ENCODE measurements at regions not wholly inside any gene's neighbourhood (a gene's known extent, or its start where the extent isn't known, plus 50 kb on each side); places are given as distances from the start of the nearest gene placed in this dataset.

DNA sequence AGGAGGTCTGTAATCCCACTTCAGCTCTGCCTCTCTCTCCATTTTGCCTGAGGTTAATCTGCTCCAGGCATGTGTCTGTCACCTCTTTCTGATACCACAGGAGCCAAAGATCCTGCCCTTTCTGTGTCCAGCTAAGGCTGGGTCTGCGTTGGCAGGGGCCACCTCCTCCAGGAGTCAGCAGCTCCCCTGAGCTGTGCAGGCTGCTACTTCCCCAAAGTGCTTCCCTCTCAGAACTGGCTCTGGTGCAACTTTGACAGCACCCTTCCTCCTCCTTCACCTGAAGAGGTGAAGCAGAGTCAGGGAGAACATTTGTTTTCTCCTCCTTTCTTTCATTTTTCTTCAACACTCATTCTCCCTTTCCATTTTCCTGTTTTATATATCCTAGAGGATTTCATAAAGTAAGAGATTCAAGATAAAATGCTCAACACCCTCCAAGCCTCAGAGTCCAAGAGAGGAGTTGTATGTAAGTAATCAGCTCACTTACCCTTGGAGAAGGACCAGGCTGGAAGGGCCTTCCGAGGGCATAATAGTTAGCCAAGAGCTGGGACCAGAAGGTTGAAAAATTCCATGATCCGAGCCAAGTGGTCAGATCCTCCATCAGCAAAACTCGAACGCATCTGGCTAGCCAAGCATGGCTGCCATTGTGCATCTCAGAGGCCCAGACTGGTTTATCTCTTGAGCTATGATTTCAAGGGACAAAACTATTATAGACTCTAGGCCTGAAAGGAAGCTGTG, 257.3 kb downstream of the PTEN start:
- TF ChIP-seq CTCF (IDR thresholded peaks at IDR 0.05) (no peak), EZH2 (IDR thresholded peaks at IDR 0.05; ENCODE audit: borderline replicate concordance, insufficient read depth, low read depth, low read length, poor library complexity, severe bottlenecking) (no peak)
- H3K27me3 ChIP-seq (replicated peaks in 1 of 4; ENCODE audit: control extremely low read depth in 1 of 4, control insufficient read depth in 3 of 4, insufficient read depth in 4 of 4, low read length in 3 of 4) = no peaks in the 10 kb centered on the region
- peaks cover 0 to 3% (median 0%) of the 10 kb centered on the region in 3 donors for H3K9me3 ChIP-seq (ENCODE audit: control extremely low read depth in 1 of 3, control insufficient read depth in 2 of 3, insufficient read depth in 1 of 3, low read length in 2 of 3)
- peak overlapping the region; percentile 45 for H2AFZ ChIP-seq (ENCODE audit: insufficient read depth, low read depth, low read length, poor library complexity, severe bottlenecking)
- 74% methylated on average over 5 of the region's 5 CpGs for WGBS (ENCODE audit: insufficient coverage)
- peak; percentile 51 for DNase-seq
- POLR2A ChIA-PET = interaction anchor here (1.0 to 1.4 kb wide), 2 partner anchors 12 to 258 kb away, joined by 3 read pairs; no protein-coding TSS in a partner anchor
- no peak overlapping the region for H3K27ac ChIP-seq (ENCODE audit: low read length in 2 of 2)
- no peak overlapping the region for H3K9ac ChIP-seq (ENCODE audit: low read length)
- Mint-ChIP-seq H3K27me3 (no peaks in the 10 kb centered on the region), H3K27ac (peak overlapping the region; percentile 54), H3K4me1 (peaks cover 24% of the 10 kb centered on the region), H3K4me3 (peak overlapping the region; percentile 47), H3K9me3 (ENCODE audit: insufficient read depth) (no peaks in the 10 kb centered on the region)
- intact Hi-C loops (cut with micrococcal nuclease) = no loop called here
- ATAC-seq (ENCODE audit: low read depth) = peak; percentile 35
- H3K4me1 ChIP-seq (ENCODE audit: control insufficient read depth in 2 of 2, insufficient read depth in 2 of 2, low read length in 2 of 2) = peaks cover 49 to 53% of the 10 kb centered on the region in 2 donors
- H3K79me2 ChIP-seq (ENCODE audit: control insufficient read depth, insufficient read depth, low read length) = no peaks in the 10 kb centered on the region
- no peaks in the 10 kb centered on the region for H3K36me3 ChIP-seq (replicated peaks in 1 of 2; ENCODE audit: control extremely low read depth in 1 of 2, control insufficient read depth in 1 of 2, extremely low read depth in 1 of 2, insufficient read depth in 2 of 2, low read length in 1 of 2)
- peak overlapping the region; percentile 57 for H3K4me2 ChIP-seq (replicated peaks; ENCODE audit: low read depth, low read length, poor library complexity, severe bottlenecking)
- CTCF ChIA-PET = interaction anchor here (1.0 to 3.0 kb wide), 5 partner anchors 13 to 432 kb away, joined by 3 to 7 read pairs (median 4); no protein-coding TSS in a partner anchor
- H3K4me3 ChIP-seq (ENCODE audit: control extremely low read depth in 1 of 5, extremely low read depth in 1 of 5, insufficient read depth in 1 of 5, low read depth in 2 of 5, low read length in 4 of 5) = no peak overlapping the region
- H4K20me1 ChIP-seq (ENCODE audit: control insufficient read depth, insufficient read depth, low read length, poor library complexity, severe bottlenecking) = no peaks in the 10 kb centered on the region

- 98% methylated on average over 4 of the region's 6 CpGs for WGBS (ENCODE audit: insufficient coverage)
- ATAC-seq (ENCODE audit: low read depth) (no peak), DNase-seq (no peak)
- peaks cover 24% of the 10 kb centered on the region for H3K4me1 Mint-ChIP-seq
- H3K27ac ChIP-seq (ENCODE audit: low read length in 2 of 2) = no peak overlapping the region
- H3K9ac ChIP-seq (ENCODE audit: low read length) = no peak overlapping the region
- no peaks in the 10 kb centered on the region for H4K20me1 ChIP-seq (ENCODE audit: control insufficient read depth, insufficient read depth, low read length, poor library complexity, severe bottlenecking)
- peaks cover 43 to 47% of the 10 kb centered on the region in 2 donors for H3K4me1 ChIP-seq (ENCODE audit: control insufficient read depth in 2 of 2, insufficient read depth in 2 of 2, low read length in 2 of 2)
- no peaks in the 10 kb centered on the region for H3K27me3 Mint-ChIP-seq
- no peak overlapping the region for H3K27ac Mint-ChIP-seq
- intact Hi-C loops (cut with micrococcal nuclease) = no loop called here
- no peak overlapping the region for H2AFZ ChIP-seq (ENCODE audit: insufficient read depth, low read depth, low read length, poor library complexity, severe bottlenecking)
- H3K79me2 ChIP-seq (ENCODE audit: control insufficient read depth, insufficient read depth, low read length) = no peaks in the 10 kb centered on the region
- no peak overlapping the region for H3K4me3 ChIP-seq (ENCODE audit: control extremely low read depth in 1 of 5, extremely low read depth in 1 of 5, insufficient read depth in 1 of 5, low read depth in 2 of 5, low read length in 4 of 5)
- no peaks in the 10 kb centered on the region for H3K27me3 ChIP-seq (replicated peaks in 1 of 4; ENCODE audit: control extremely low read depth in 1 of 4, control insufficient read depth in 3 of 4, insufficient read depth in 4 of 4, low read length in 3 of 4)
- H3K4me3 Mint-ChIP-seq = no peak overlapping the region
- H3K4me2 ChIP-seq (replicated peaks; ENCODE audit: low read depth, low read length, poor library complexity, severe bottlenecking) = no peak overlapping the region
- H3K9me3 ChIP-seq (ENCODE audit: control extremely low read depth in 1 of 3, control insufficient read depth in 2 of 3, insufficient read depth in 1 of 3, low read length in 2 of 3) = peaks cover 0 to 3% (median 0%) of the 10 kb centered on the region in 3 donors
- TF ChIP-seq EZH2 (IDR thresholded peaks at IDR 0.05; ENCODE audit: borderline replicate concordance, insufficient read depth, low read depth, low read length, poor library complexity, severe bottlenecking) (no peak), CTCF (IDR thresholded peaks at IDR 0.05) (no peak)
- no peaks in the 10 kb centered on the region for H3K9me3 Mint-ChIP-seq (ENCODE audit: insufficient read depth)
- H3K36me3 ChIP-seq (replicated peaks in 1 of 2; ENCODE audit: control extremely low read depth in 1 of 2, control insufficient read depth in 1 of 2, extremely low read depth in 1 of 2, insufficient read depth in 2 of 2, low read length in 1 of 2) = no peaks in the 10 kb centered on the region
- ChIA-PET CTCF (interaction anchor here (1.0 to 3.0 kb wide), 5 partner anchors 14 to 432 kb away, joined by 3 to 7 read pairs (median 4); no protein-coding TSS in a partner anchor), POLR2A (interaction anchor here (1.4 kb wide), 1 partner anchor 13 kb away, joined by 3 read pairs; no protein-coding TSS in a partner anchor)
Observed at GRCh38 chr10:88121361-88121760, 257.9 kb downstream of the PTEN start.

Data from B cell (primary cell).